WTC11 (cell line): ENCODE measurements at regions not wholly inside any gene's neighbourhood (a gene's known extent, or its start where the extent isn't known, plus 50 kb on each side); places are given as distances from the start of the nearest gene placed in this dataset.

Experiments used
- ATAC-seq: fragments of 200-7000 bp; cut with Tn5 transposase; 2 replicates; pipeline ENCODE4 v1.10.0; 2021; ENCODE audit warnings: mild to moderate bottlenecking, moderate library complexity
- CTCF ChIA-PET: fragments of 300-600 bp; sonication (Branson Sonifier 250); formaldehyde crosslinking; loops from one replicate; lab custom pipeline; 2021; ENCODE audit warnings: antibody characterized with exemption; lab: Charles Lee
- POLR2A ChIA-PET: fragments of 350-600 bp; sonication (Branson Sonifier 250); formaldehyde crosslinking; loops from one replicate; lab custom pipeline; 2021; ENCODE audit warnings: antibody characterized with exemption; lab: Charles Lee
- DNase-seq: peaks from one replicate; pipeline ENCODE4 v3.0.0; 2021; ENCODE audit warnings: low spot score
- H3K27ac Mint-ChIP-seq: 2 replicates; pipeline ENCODE4 v1.8.0; 2021; ENCODE audit warnings: mixed read lengths
- H3K27me3 Mint-ChIP-seq: 2 replicates; pipeline ENCODE4 v1.8.0; 2021; ENCODE audit warnings: low read depth, mild to moderate bottlenecking, moderate library complexity, mixed read lengths
- H3K36me3 Mint-ChIP-seq: 2 replicates; pipeline ENCODE4 v1.8.0; 2021; ENCODE audit warnings: mixed read lengths
- H3K4me1 Mint-ChIP-seq: 2 replicates; pipeline ENCODE4 v1.8.0; 2022; ENCODE audit warnings: mixed read lengths
- H3K4me3 Mint-ChIP-seq: 2 replicates; pipeline ENCODE4 v1.8.0; 2021; ENCODE audit warnings: mild to moderate bottlenecking, moderate library complexity, mixed read lengths
- H3K9me3 Mint-ChIP-seq: 2 replicates; pipeline ENCODE4 v1.8.0; 2021; ENCODE audit warnings: mixed read lengths
- ARID4B ChIP-seq: sonication (generic); formaldehyde crosslinking; IDR thresholded peaks from 2 replicates; pipeline ENCODE4 v1.8.0; 2023; ENCODE audit warnings: missing genetic modification reagents, mild to moderate bottlenecking, borderline replicate concordance
- ATF2 ChIP-seq: sonication (generic); formaldehyde crosslinking; IDR thresholded peaks from 2 replicates; pipeline ENCODE4 v1.8.1; 2022; ENCODE audit warnings: low read depth, missing genetic modification reagents, borderline replicate concordance
- ATF6 ChIP-seq: sonication (generic); formaldehyde crosslinking; IDR thresholded peaks from 2 replicates; pipeline ENCODE4 v1.8.1; 2023; ENCODE audit warnings: mild to moderate bottlenecking, missing genetic modification reagents
- E2F1 ChIP-seq: sonication (generic); formaldehyde crosslinking; IDR thresholded peaks from 2 replicates; pipeline ENCODE4 v1.8.0; 2022; ENCODE audit warnings: mild to moderate bottlenecking, missing genetic modification reagents
- HMGXB4 ChIP-seq: sonication (generic); formaldehyde crosslinking; IDR thresholded peaks from 2 replicates; pipeline ENCODE4 v1.8.1; 2023; ENCODE audit warnings: mild to moderate bottlenecking, moderate library complexity, missing genetic modification reagents
- RELA ChIP-seq: sonication (generic); formaldehyde crosslinking; IDR thresholded peaks from 2 replicates; pipeline ENCODE4 v1.8.1; 2022; ENCODE audit warnings: missing genetic modification reagents, mild to moderate bottlenecking, borderline replicate concordance
- ZBTB43 ChIP-seq: sonication (generic); formaldehyde crosslinking; IDR thresholded peaks from 2 replicates; pipeline ENCODE4 v1.8.1; 2023; ENCODE audit warnings: mild to moderate bottlenecking, missing genetic modification reagents

- TF ChIP-seq HMGXB4 (no peak), ZBTB43 (no peak), ATF6 (CRISPR knock-in tag) (no peak), RELA (CRISPR knock-in tag) (no peak)
Measured at GRCh38 chr4:3705236-3705987, 60.8 kb upstream of the ADRA2C start (continued).

GRCh38 chr4:3704669-3705068 lies 61.5 kb upstream of the ADRA2C start:
- no peak for DNase-seq
- H3K4me1 Mint-ChIP-seq, result peaks cover 13% of the 10 kb centered on the region
- no peaks in the 10 kb centered on the region for H3K36me3 Mint-ChIP-seq

More at GRCh38 chr4:3704669-3705068, 61.5 kb upstream of the ADRA2C start:
- no peaks in the 10 kb centered on the region for H3K9me3 Mint-ChIP-seq
- no peak for TF ChIP-seq ARID4B (CRISPR knock-in tag)
- TF ChIP-seq ATF2, result no peak
- TF ChIP-seq E2F1 (CRISPR knock-in tag), result no peak
- TF ChIP-seq, all 79 proteins: peak for 0
- ATAC-seq, result no peak
- no peaks in the 10 kb centered on the region for H3K27me3 Mint-ChIP-seq
- CTCF ChIA-PET, result interaction anchor here (0.8 to 1.9 kb wide), 5 partner anchors 9 to 238 kb away, joined by 3 to 5 read pairs (median 3); partner anchors contain the start of gene ADRA2C
- no peak overlapping the region for H3K27ac Mint-ChIP-seq
- no peak overlapping the region for H3K4me3 Mint-ChIP-seq
- POLR2A ChIA-PET, result no interaction called here
